GM19372 (cell line): ENCODE measurements at regions not wholly inside any gene's neighbourhood (a gene's known extent, or its start where the extent isn't known, plus 50 kb on each side); places are given as distances from the start of the nearest gene placed in this dataset.
"Not testable (repeated sequence)": the region's sequence is repeated elsewhere in the genome, so short reads cannot be mapped to it uniquely, and the experiment has no call there.

Experiments used
- ATAC-seq: cut with Tn5 transposase; IDR thresholded peaks from one replicate; pipeline ENCODE4 v1.9.1; 2021; ENCODE audit warnings: mild to moderate bottlenecking, low read depth, moderate library complexity; ENCODE audit not compliant: unreplicated experiment

GRCh38 chr18:34350778-34351177 is 126.1 kb upstream of the NOL4 start:
- no peak for ATAC-seq

GRCh38 chr18:34352385-34353163 is 127.9 kb upstream of the NOL4 start:
- ATAC-seq = no peak

GRCh38 chr18:34354351-34354750 is 129.6 kb upstream of the NOL4 start:
- ATAC-seq = no peak

- no peak for ATAC-seq
These were observed 133.3 kb upstream of the NOL4 start for GRCh38 chr18:34357944-34358580.

GRCh38 chr18:34358923-34359322 is 134.2 kb upstream of the NOL4 start:
- peak; percentile 72 for ATAC-seq

GRCh38 chr18:34364699-34365098 is 140.0 kb upstream of the NOL4 start:
- no peak for ATAC-seq

- ATAC-seq = no peak
These were observed 146.1 kb upstream of the NOL4 start for GRCh38 chr18:34370704-34371395.

GRCh38 chr18:34380326-34380725 is 155.6 kb upstream of the NOL4 start:
- ATAC-seq = no peak

GRCh38 chr18:34385311-34385710 is 160.6 kb upstream of the NOL4 start:
- ATAC-seq = no peak

GRCh38 chr18:34386803-34387202 is 162.1 kb upstream of the NOL4 start:
- no peak for ATAC-seq

- ATAC-seq = no peak
These were observed 172.7 kb upstream of the NOL4 start for GRCh38 chr18:34397286-34397896.

GRCh38 chr18:34399892-34400291 is 175.2 kb upstream of the NOL4 start:
- no peak for ATAC-seq

- ATAC-seq = no peak
These were observed 176.1 kb upstream of the NOL4 start for GRCh38 chr18:34400834-34401233.

- ATAC-seq = no peak
These were observed 177.1 kb upstream of the NOL4 start for GRCh38 chr18:34401775-34402174.

- not testable (repeated sequence) for ATAC-seq
These were observed 182.8 kb upstream of the NOL4 start for GRCh38 chr18:34407471-34407870.

- no peak for ATAC-seq
These were observed 187.2 kb upstream of the NOL4 start for GRCh38 chr18:34411952-34412351.

GRCh38 chr18:34431042-34431441 is 206.3 kb upstream of the NOL4 start:
- ATAC-seq = no peak

- ATAC-seq = no peak
These were observed 219.9 kb upstream of the NOL4 start for GRCh38 chr18:34444622-34445021.

GRCh38 chr18:34448662-34449061 is 223.9 kb upstream of the NOL4 start:
- no peak for ATAC-seq

GRCh38 chr18:34457761-34458160 is 233.0 kb upstream of the NOL4 start:
- no peak for ATAC-seq

GRCh38 chr18:34458410-34458977 is 233.8 kb upstream of the NOL4 start:
- no peak for ATAC-seq
